GM21723 (cell line): ENCODE measurements at regions not wholly inside any gene's neighbourhood (a gene's known extent, or its start where the extent isn't known, plus 50 kb on each side); places are given as distances from the start of the nearest gene placed in this dataset.
"Not testable (repeated sequence)": the region's sequence is repeated elsewhere in the genome, so short reads cannot be mapped to it uniquely, and the experiment has no call there.

ENCODE experiments used
- ATAC-seq: cut with Tn5 transposase; IDR thresholded peaks from one replicate; pipeline ENCODE4 v1.9.1; 2021; ENCODE audit warnings: mild to moderate bottlenecking, moderate library complexity; ENCODE audit not compliant: unreplicated experiment

DNA sequence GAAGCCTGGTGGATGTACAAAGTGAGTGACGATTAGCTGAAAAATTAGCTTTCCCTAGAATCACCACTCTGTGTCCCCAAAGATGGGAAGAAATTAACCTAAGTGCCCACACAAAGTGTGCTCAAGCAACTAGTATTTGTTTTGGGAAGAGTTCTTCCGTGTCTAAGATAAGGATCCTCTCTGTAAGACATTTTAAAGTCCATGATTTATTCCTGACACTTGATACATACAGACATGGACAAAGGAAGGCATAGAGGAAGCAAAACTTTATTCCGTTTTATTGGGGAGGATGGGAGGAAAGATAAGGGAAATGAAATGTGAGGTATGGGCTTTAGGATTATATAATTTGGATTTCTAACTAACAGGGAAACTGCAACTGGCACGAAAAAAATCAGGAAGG, 1772.6 kb downstream of the EFNA5 start:
- no peak for ATAC-seq

DNA sequence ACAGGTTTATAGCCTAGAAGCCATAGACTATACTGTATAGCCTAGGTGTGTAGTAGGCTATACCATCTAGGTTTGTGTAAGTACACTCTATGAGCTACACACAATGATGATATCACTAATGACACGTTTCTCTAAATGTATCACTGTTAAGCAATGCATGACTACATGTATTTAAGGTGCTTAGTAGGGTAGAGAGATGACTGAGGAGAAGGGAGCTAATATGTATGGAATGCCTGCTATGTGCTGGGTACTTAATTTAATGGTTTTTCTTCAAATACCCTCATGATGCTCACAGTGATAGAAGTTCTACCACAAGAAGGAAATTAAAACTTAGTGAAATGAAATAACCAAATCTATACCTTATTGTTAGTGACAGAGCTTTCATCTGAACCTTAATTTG, 1785.5 kb downstream of the EFNA5 start:
- no peak for ATAC-seq

DNA sequence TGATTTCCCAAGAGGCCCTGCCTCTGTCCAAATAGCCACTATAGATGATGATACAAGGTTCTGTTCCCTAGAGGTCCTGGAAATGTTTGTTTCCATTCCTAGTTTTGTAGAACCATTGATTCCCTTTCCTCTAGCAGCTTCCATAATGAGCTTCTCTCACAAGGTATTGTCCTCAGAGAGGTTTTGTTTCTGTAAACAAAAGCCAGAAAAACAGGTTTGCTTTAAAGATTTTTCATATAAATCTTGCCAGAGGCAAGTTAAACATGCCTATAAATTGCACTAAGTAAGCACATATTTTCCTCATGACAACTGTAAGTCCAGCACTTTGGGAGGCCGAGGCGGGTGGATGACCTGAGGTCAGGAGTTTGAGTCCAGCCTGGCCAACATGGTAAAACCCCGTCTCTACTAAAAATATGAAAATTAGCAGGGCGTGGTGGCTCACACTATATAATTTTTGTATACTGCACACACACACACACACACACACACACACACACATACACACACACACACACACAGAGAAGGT, 1787.7 kb downstream of the EFNA5 start:
- no peak for ATAC-seq

GRCh38 chr5:105878402-105878801, 1792.3 kb downstream of the EFNA5 start:
- no peak for ATAC-seq

DNA sequence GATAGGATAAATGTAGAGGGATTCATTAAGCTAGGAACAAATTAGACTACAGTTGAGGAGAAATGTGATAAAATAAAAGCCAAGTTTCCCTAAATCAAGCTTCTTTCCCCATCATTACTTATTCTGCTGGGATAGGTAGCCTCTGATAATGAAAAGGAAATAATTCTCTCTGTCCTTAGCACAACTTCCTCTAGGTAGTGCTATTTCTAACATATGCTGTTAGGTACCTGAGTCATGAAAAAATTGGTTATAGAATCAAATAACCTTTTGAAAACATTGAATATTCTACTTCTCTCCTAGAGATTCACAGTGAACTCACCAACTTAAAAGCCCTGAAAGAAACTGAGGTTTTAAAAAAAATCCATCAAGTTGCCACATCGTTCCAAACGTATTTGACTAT, 1793.1 kb downstream of the EFNA5 start:
- no peak for ATAC-seq

DNA sequence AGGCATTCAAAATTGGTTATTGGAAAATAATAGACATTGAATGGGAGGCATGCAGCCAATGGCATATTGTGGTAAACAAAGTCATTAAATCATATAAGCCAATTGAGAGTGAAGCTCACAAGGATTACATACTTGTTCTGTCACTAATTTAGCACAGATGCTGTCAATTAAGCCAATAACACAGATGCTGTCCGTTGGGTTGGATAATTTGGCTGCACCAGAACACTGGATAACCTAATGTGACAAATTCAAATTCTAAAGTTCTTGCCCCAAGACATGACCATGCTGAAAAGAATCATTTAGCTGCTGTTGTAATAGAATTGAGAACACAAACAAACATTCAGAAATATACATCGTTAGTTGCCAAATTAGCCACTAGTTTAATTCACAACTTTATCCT, 1796.4 kb downstream of the EFNA5 start:
- no peak for ATAC-seq

GRCh38 chr5:105872569-105873270, 1798.0 kb downstream of the EFNA5 start:
- no peak for ATAC-seq

GRCh38 chr5:105868038-105868780, 1802.5 kb downstream of the EFNA5 start:
- no peak for ATAC-seq

GRCh38 chr5:105865834-105866233, 1804.9 kb downstream of the EFNA5 start:
- no peak for ATAC-seq

DNA sequence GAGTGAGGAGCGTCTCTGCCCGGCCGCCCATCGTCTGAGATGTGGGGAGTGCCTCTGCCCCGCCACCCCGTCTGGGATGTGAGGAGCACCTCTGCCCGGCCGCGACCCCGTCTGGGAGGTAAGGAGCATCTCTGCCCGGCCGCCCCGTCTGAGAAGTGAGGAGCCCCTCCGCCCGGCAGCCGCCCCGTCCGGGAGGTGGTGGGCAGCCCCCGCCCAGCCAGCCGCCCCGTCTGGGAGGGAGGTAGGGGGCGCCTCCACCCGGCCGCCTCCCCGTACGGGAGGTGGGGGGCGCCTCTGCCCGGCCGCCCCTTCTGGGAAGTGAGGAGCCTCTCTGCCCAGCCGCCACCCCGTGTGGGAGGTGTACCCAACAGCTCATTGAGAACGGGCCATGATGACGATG, 1811.4 kb downstream of the EFNA5 start:
- ATAC-seq: not testable (repeated sequence)

DNA sequence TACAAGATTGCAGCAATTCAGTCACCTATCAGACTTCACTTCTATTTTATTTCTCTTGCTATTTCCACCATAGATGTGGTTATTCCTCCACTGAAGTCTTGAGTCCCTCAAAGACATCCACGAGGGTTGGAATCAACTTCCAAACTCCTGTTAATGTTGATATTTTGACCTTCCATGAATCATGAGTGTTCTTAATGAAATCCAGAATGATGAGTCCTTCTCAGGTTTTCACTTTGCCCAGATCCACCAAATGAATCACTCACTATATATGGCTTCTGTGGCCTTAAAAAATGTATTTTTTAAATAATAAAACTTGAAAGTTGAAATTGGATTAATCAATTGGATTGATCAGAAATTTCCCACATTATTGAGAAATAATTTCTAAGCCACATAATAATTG, 1821.0 kb downstream of the EFNA5 start:
- no peak for ATAC-seq

DNA sequence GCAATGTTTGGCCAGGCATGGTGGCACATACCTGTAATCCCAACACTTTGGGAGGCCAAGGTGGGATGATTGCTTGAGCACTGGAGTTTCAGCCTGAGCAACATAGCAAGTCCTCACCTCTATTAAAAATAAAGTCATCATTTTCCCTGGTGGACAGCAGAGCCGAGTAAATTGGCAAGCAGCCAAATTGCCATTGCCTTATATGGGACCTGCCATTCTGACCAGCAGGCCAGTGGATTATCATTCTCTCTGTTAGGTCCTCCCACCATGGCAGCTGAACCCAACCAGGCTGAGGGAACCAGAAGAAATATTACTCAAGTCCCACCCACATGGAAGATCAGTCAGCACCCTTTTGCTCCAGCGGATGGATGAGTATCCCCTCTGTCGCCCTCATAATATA, 1829.9 kb downstream of the EFNA5 start:
- no peak for ATAC-seq

GRCh38 chr5:105836887-105837286, 1833.8 kb downstream of the EFNA5 start:
- no peak for ATAC-seq

DNA sequence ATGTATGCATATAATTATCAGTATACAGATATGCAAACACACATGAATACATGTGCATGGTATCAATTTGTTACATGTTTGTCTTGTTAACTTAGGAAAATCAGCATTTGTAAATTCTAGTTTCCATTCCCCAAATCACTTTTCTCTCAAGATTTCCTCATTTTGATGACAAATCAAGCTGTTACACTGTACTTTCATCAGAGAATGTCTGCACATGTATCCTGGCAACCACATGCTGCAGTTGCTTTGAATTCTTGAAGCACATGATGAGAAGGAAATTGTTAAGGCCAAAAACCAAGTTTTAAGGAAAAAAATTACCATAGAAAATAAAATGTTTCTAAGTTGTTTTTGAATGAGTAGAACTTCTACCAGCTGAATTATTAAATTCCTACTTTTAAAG, 1834.5 kb downstream of the EFNA5 start:
- no peak for ATAC-seq

DNA sequence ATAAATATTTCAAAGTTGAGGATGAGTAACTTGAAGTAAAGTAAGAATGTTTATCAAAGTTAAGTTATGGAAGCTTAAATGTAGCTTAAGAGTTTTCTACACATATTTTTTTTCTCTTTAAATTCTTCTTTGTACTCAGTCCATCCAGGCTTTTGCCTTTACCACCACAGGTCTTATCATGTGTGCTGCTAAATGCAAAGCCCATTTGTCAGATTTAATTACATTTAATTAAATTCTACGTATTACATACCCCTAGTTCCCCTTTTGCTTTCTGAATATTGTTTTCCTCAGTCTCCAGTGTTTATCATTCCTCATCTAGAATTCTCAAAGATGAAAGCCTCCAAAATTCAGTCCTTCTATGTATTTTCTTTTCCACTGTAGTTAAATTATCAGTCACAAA, 1841.9 kb downstream of the EFNA5 start:
- no peak for ATAC-seq

DNA sequence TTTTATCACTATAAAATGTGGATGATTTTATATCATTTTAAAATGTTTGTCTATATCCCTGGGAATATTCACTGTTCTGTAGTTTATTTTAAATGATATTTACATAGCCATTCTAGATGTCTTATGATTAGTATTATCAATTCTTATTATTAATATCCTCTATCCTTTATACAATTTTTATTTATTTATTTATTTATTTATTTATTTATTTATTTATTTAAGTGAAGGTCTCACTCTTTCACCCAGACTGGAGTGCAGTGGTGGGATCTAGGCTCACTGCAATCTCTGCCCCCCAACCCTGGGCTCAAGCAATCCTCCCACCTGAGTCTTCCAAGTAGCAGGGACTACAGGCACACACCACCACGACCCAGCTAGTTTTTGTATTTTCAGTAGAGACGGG, 1848.9 kb downstream of the EFNA5 start:
- ATAC-seq: no peak

DNA sequence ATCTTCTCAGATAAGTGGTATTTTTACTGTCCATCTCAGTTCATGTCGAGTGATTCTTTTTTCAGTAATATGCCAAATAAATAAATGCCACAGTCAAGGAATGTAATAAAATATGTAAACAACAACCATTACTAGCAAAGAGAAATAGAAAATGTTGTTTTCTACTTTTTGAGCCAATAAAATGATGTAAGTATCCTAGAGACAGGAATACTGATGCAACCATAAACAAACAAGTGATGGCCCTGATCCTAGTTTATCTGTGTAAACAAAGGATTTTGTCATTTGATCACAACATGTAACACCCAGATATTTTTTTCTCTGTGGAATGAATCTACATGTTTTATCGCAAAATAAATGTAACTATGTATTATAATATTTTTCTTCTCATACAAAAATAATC, 1852.8 kb downstream of the EFNA5 start:
- ATAC-seq: no peak

- ATAC-seq: no peak
Observed at GRCh38 chr5:105817416-105817815, 1853.3 kb downstream of the EFNA5 start.

GRCh38 chr5:105816961-105817360, 1853.8 kb downstream of the EFNA5 start:
- no peak for ATAC-seq

DNA sequence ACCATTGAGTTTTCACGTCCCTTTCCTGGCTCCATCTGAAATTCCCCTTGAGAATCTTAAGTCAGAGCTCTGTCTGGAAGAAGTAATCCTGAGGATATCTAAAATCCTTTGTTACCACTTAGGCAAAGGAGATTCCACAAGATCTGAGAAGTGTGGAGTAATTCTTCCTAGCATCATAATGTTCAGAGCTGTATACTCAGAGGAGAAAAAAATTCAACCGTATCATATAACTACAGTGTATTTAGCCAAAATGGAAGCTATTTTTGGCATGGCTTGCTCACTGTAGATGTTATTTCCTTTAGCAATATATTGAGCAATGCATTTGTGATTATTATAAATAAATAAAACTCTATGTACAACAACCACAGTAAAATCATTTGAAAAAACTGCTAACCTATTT, 1858.4 kb downstream of the EFNA5 start:
- ATAC-seq: no peak

- no peak for ATAC-seq
Observed at GRCh38 chr5:105807951-105808350, 1862.8 kb downstream of the EFNA5 start.

- ATAC-seq: no peak
Observed at GRCh38 chr5:105807290-105807689, 1863.4 kb downstream of the EFNA5 start.
